ENCODE measurements at regions not wholly inside any gene's neighbourhood (a gene's known extent, or its start where the extent isn't known, plus 50 kb on each side); places are given as distances from the start of the nearest gene placed in this dataset.

- peak; percentile 58 for ATAC-seq
- TF ChIP-seq ZNF70 (CRISPR knock-in tag; IDR thresholded peaks at IDR 0.05) = no peak
- no peak for TF ChIP-seq TOX (CRISPR knock-in tag; IDR thresholded peaks at IDR 0.05; ENCODE audit: borderline replicate concordance)
- no peak for TF ChIP-seq PPARA (CRISPR knock-in tag; IDR thresholded peaks at IDR 0.05; ENCODE audit: borderline replicate concordance)
- no peak for TF ChIP-seq BACH2 (CRISPR knock-in tag; IDR thresholded peaks at IDR 0.05; ENCODE audit: borderline replicate concordance)
- TF ChIP-seq ZFP3 (CRISPR knock-in tag; IDR thresholded peaks at IDR 0.05) = no peak
- TF ChIP-seq ZFP30 (CRISPR knock-in tag; IDR thresholded peaks at IDR 0.05) = no peak
- TF ChIP-seq, protein P1, sequence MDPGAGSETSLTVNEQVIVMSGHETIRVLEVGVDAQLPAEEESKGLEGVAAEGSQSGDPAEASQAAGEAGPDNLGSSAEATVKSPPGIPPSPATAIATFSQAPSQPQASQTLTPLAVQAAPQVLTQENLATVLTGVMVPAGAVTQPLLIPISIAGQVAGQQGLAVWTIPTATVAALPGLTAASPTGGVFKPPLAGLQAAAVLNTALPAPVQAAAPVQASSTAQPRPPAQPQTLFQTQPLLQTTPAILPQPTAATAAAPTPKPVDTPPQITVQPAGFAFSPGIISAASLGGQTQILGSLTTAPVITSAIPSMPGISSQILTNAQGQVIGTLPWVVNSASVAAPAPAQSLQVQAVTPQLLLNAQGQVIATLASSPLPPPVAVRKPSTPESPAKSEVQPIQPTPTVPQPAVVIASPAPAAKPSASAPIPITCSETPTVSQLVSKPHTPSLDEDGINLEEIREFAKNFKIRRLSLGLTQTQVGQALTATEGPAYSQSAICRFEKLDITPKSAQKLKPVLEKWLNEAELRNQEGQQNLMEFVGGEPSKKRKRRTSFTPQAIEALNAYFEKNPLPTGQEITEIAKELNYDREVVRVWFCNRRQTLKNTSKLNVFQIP (CRISPR knock-in tag; IDR thresholded peaks at IDR 0.05; ENCODE audit: borderline replicate concordance, low read depth) = no peak
- TF ChIP-seq CSRNP3 (CRISPR knock-in tag; IDR thresholded peaks at IDR 0.05) = no peak
- no peak for TF ChIP-seq ISL1 (CRISPR knock-in tag; IDR thresholded peaks at IDR 0.05)
- no peak for TF ChIP-seq CSDC2 (CRISPR knock-in tag; IDR thresholded peaks at IDR 0.05)
These were observed 227.9 kb downstream of the DACT1 start for GRCh38 chr14:58865514-58866281.

- TF ChIP-seq CREB5 (CRISPR knock-in tag; IDR thresholded peaks at IDR 0.05; ENCODE audit: low read depth) (no peak), ZC3H10 (CRISPR knock-in tag; IDR thresholded peaks at IDR 0.05) (no peak), ZFP3 (CRISPR knock-in tag; IDR thresholded peaks at IDR 0.05) (no peak), TOX (CRISPR knock-in tag; IDR thresholded peaks at IDR 0.05; ENCODE audit: borderline replicate concordance) (no peak), ZNF8 (CRISPR knock-in tag; IDR thresholded peaks at IDR 0.05) (no peak), TSHZ2 (CRISPR knock-in tag; IDR thresholded peaks at IDR 0.05) (no peak), ISL1 (CRISPR knock-in tag; IDR thresholded peaks at IDR 0.05) (no peak), TCF4 (CRISPR knock-in tag; IDR thresholded peaks at IDR 0.05; ENCODE audit: borderline replicate concordance) (no peak), ESRRG (CRISPR knock-in tag; IDR thresholded peaks at IDR 0.05) (no peak), CSRNP3 (CRISPR knock-in tag; IDR thresholded peaks at IDR 0.05) (no peak)
- TF ChIP-seq, protein P1 (CRISPR knock-in tag; IDR thresholded peaks at IDR 0.05; ENCODE audit: borderline replicate concordance, low read depth) = no peak
- no peak for ATAC-seq
These were observed 228.6 kb downstream of the DACT1 start for GRCh38 chr14:58866391-58866790.

- ATAC-seq = no peak
- no peak for TF ChIP-seq RARB (CRISPR knock-in tag; IDR thresholded peaks at IDR 0.05)
- TF ChIP-seq SNAI2 (CRISPR knock-in tag; IDR thresholded peaks at IDR 0.05) = no peak
- TF ChIP-seq BACH2 (CRISPR knock-in tag; IDR thresholded peaks at IDR 0.05; ENCODE audit: borderline replicate concordance) = no peak
- TF ChIP-seq CSDC2 (CRISPR knock-in tag; IDR thresholded peaks at IDR 0.05) = no peak
- TF ChIP-seq ZNF70 (CRISPR knock-in tag; IDR thresholded peaks at IDR 0.05) = no peak
- TF ChIP-seq, protein P2, sequence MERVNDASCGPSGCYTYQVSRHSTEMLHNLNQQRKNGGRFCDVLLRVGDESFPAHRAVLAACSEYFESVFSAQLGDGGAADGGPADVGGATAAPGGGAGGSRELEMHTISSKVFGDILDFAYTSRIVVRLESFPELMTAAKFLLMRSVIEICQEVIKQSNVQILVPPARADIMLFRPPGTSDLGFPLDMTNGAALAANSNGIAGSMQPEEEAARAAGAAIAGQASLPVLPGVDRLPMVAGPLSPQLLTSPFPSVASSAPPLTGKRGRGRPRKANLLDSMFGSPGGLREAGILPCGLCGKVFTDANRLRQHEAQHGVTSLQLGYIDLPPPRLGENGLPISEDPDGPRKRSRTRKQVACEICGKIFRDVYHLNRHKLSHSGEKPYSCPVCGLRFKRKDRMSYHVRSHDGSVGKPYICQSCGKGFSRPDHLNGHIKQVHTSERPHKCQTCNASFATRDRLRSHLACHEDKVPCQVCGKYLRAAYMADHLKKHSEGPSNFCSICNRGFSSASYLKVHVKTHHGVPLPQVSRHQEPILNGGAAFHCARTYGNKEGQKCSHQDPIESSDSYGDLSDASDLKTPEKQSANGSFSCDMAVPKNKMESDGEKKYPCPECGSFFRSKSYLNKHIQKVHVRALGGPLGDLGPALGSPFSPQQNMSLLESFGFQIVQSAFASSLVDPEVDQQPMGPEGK (CRISPR knock-in tag; IDR thresholded peaks at IDR 0.05; ENCODE audit: borderline replicate concordance) = no peak
- TF ChIP-seq ZC3H10 (CRISPR knock-in tag; IDR thresholded peaks at IDR 0.05) = no peak
- no peak for TF ChIP-seq ZFP3 (CRISPR knock-in tag; IDR thresholded peaks at IDR 0.05)
- no peak for TF ChIP-seq GLIS3 (CRISPR knock-in tag; IDR thresholded peaks at IDR 0.05)
- TF ChIP-seq CREB5 (CRISPR knock-in tag; IDR thresholded peaks at IDR 0.05; ENCODE audit: low read depth) = no peak
- TF ChIP-seq CSRNP3 (CRISPR knock-in tag; IDR thresholded peaks at IDR 0.05) = no peak
These were observed 233.2 kb downstream of the DACT1 start for GRCh38 chr14:58870961-58871360.
